DMS79 treated with DMSO at 0.1 percent for 48 hours (cell line): ENCODE measurements at regions not wholly inside any gene's neighbourhood (a gene's known extent, or its start where the extent isn't known, plus 50 kb on each side); places are given as distances from the start of the nearest gene placed in this dataset.

ENCODE experiments used
- DNase-seq: peaks from one replicate; lab custom pipeline; 2025; lab: John Stamatoyannopoulos, UW

GRCh38 chr2:239489481-239489880 lies 88.7 kb upstream of the HDAC4 start:
- DNase-seq = no peak

- peak; percentile 29 for DNase-seq
These were observed 87.3 kb upstream of the HDAC4 start for GRCh38 chr2:239488125-239488524.

GRCh38 chr2:239487272-239487671 lies 86.5 kb upstream of the HDAC4 start:
- DNase-seq = no peak

GRCh38 chr2:239485622-239486021 lies 84.8 kb upstream of the HDAC4 start:
- no peak for DNase-seq

- DNase-seq = no peak
These were observed 83.9 kb upstream of the HDAC4 start for GRCh38 chr2:239484571-239485355.

GRCh38 chr2:239482778-239483712 lies 82.2 kb upstream of the HDAC4 start:
- DNase-seq = no peak

- no peak for DNase-seq
These were observed 78.7 kb upstream of the HDAC4 start for GRCh38 chr2:239479471-239479870.

GRCh38 chr2:239477591-239477990 lies 76.8 kb upstream of the HDAC4 start:
- no peak for DNase-seq

GRCh38 chr2:239476757-239477585 lies 76.2 kb upstream of the HDAC4 start:
- DNase-seq = no peak

- no peak for DNase-seq
These were observed 75.4 kb upstream of the HDAC4 start for GRCh38 chr2:239476029-239476756.

GRCh38 chr2:239475161-239476028 lies 74.6 kb upstream of the HDAC4 start:
- DNase-seq = no peak

- no peak for DNase-seq
These were observed 72.5 kb upstream of the HDAC4 start for GRCh38 chr2:239473211-239473805.

- no peak for DNase-seq
These were observed 71.5 kb upstream of the HDAC4 start for GRCh38 chr2:239472235-239472775.

- DNase-seq = no peak
These were observed 70.4 kb upstream of the HDAC4 start for GRCh38 chr2:239471011-239471792.

GRCh38 chr2:239470151-239470900 lies 69.5 kb upstream of the HDAC4 start:
- no peak for DNase-seq

- DNase-seq = no peak
These were observed 68.5 kb upstream of the HDAC4 start for GRCh38 chr2:239469106-239469960.

GRCh38 chr2:239468491-239469105 lies 67.8 kb upstream of the HDAC4 start:
- no peak for DNase-seq
